IMR-90 (cell line): ENCODE measurements at regions not wholly inside any gene's neighbourhood (a gene's known extent, or its start where the extent isn't known, plus 50 kb on each side); places are given as distances from the start of the nearest gene placed in this dataset.
A peak's percentile ranks its signal among the peaks of the same experiment; 100 is the strongest.

Experiments used
- ATAC-seq: fragments of 200-7000 bp; cut with Tn5 transposase; 2 replicates; pipeline ENCODE4 v1.9.1; 2020; ENCODE audit warnings: low read depth, mild to moderate bottlenecking, moderate library complexity
- BruUV-seq: library from RNA; stranded (reverse); fragments of 400-500 nt; replicated peaks from 2 replicates; lab custom pipeline; 2021; lab: Mats Ljungman, UMichigan
- CTCF ChIA-PET: fragments of 300-600 bp; formaldehyde crosslinking; extraction: SDS; loops from one replicate; lab custom pipeline; 2021; ENCODE audit warnings: antibody characterized with exemption; lab: Yijun Ruan, JAX
- POLR2A ChIA-PET: fragments of 300-600 bp; sonication (Branson Sonifier 250); formaldehyde crosslinking; loops from one replicate; lab custom pipeline; 2022; ENCODE audit warnings: antibody characterized with exemption; ENCODE audit not compliant: unreplicated experiment; lab: Charles Lee
- DNase-seq: peaks from one replicate; pipeline ENCODE4 v3.0.0; 2013
- H2AFZ ChIP-seq: replicated peaks from 2 replicates; pipeline ENCODE3; 2013; ENCODE audit warnings: low read length, mild to moderate bottlenecking; ENCODE audit not compliant: poor library complexity
- H2AK5ac ChIP-seq: 2 replicates; pipeline ENCODE4 v1.6.1; 2013; ENCODE audit warnings: low read depth, low read length, inconsistent platforms
- H2AK9ac ChIP-seq: replicated peaks from 2 replicates; pipeline ENCODE3; 2013; ENCODE audit warnings: mild to moderate bottlenecking, low read depth, low read length, moderate library complexity; ENCODE audit not compliant: poor library complexity
- H2BK120ac ChIP-seq: 2 replicates; pipeline ENCODE4 v1.6.1; 2013; ENCODE audit warnings: low read depth, low read length, inconsistent platforms
- H2BK15ac ChIP-seq: 3 replicates; pipeline ENCODE4 v1.6.1; 2013; ENCODE audit warnings: low read depth, low read length, inconsistent platforms
- H2BK20ac ChIP-seq: 2 replicates; pipeline ENCODE4 v1.6.1; 2013; ENCODE audit warnings: low read depth, mild to moderate bottlenecking, inconsistent platforms, low read length, moderate library complexity
- H2BK5ac ChIP-seq: 2 replicates; pipeline ENCODE4 v1.6.1; 2013; ENCODE audit warnings: mild to moderate bottlenecking, low read depth, low read length, inconsistent platforms; ENCODE audit not compliant: poor library complexity, severe bottlenecking
- H3K14ac ChIP-seq: replicated peaks from 2 replicates; pipeline ENCODE4 v1.6.1; 2013; ENCODE audit warnings: low read depth, low read length, inconsistent platforms
- H3K18ac ChIP-seq: 2 replicates; pipeline ENCODE4 v1.6.1; 2013; ENCODE audit warnings: low read depth, low read length, control low read depth
- H3K23ac ChIP-seq: 2 replicates; pipeline ENCODE4 v1.6.1; 2013; ENCODE audit warnings: low read depth, low read length, inconsistent platforms
- H3K27ac ChIP-seq: 2 replicates; pipeline ENCODE4 v1.5.1; 2013; ENCODE audit warnings: mild to moderate bottlenecking, control low read depth, low read length; ENCODE audit not compliant: insufficient read depth
- H3K27me3 ChIP-seq: 2 replicates; pipeline ENCODE4 v1.6.1; 2013; ENCODE audit warnings: low read length; ENCODE audit not compliant: control insufficient read depth, insufficient read depth
- H3K36me3 ChIP-seq: 2 replicates; pipeline ENCODE4 v1.6.1; 2013; ENCODE audit warnings: low read length, mixed read lengths; ENCODE audit not compliant: control insufficient read depth, insufficient read depth
- H3K4ac ChIP-seq: 2 replicates; pipeline ENCODE4 v1.6.1; 2013; ENCODE audit warnings: low read depth, low read length, inconsistent platforms
- H3K4me1 ChIP-seq: 2 replicates; pipeline ENCODE4 v1.6.1; 2013; ENCODE audit warnings: low read length, mixed read lengths; ENCODE audit not compliant: control insufficient read depth, insufficient read depth
- H3K4me2 ChIP-seq: 2 replicates; pipeline ENCODE4 v1.6.1; 2013; ENCODE audit warnings: low read depth, mild to moderate bottlenecking, control low read depth, low read length, moderate library complexity
- H3K4me3 ChIP-seq: 2 replicates; pipeline ENCODE4 v1.5.1; 2013; ENCODE audit warnings: low read depth, mild to moderate bottlenecking, control low read depth, low read length, moderate library complexity; ENCODE audit not compliant: insufficient read depth
- H3K56ac ChIP-seq: 2 replicates; pipeline ENCODE4 v1.6.1; 2013; ENCODE audit warnings: low read length, inconsistent platforms; ENCODE audit not compliant: insufficient read depth; ENCODE audit errors: extremely low read depth
- H3K79me1 ChIP-seq, 2 experiments: 2 replicates each; pipeline ENCODE4 v1.6.1; 2013; ENCODE audit warnings: low read length in 2 of 2, inconsistent platforms in 1 of 2, low read depth in 1 of 2
- H3K9ac ChIP-seq: 2 replicates; pipeline ENCODE4 v1.6.1; 2013; ENCODE audit warnings: low read depth, low read length, control low read depth
- H3K9me1 ChIP-seq: 2 replicates; pipeline ENCODE4 v1.6.1; 2013; ENCODE audit warnings: low read length, inconsistent platforms; ENCODE audit not compliant: insufficient read depth
- H3K9me3 ChIP-seq: 2 replicates; pipeline ENCODE4 v1.6.1; 2013; ENCODE audit warnings: low read length; ENCODE audit not compliant: control insufficient read depth, insufficient read depth
- H4K20me1 ChIP-seq: 2 replicates; pipeline ENCODE4 v1.6.1; 2013; ENCODE audit warnings: low read length, inconsistent platforms; ENCODE audit not compliant: insufficient read depth
- H4K5ac ChIP-seq: 2 replicates; pipeline ENCODE4 v1.6.1; 2013; ENCODE audit warnings: mild to moderate bottlenecking, low read depth, low read length, control low read depth
- H4K8ac ChIP-seq, 2 experiments: 2 replicates each; pipeline ENCODE4 v1.6.1; 2013; ENCODE audit warnings: low read depth in 2 of 2, low read length in 2 of 2, control low read depth in 1 of 2, inconsistent platforms in 1 of 2
- H4K91ac ChIP-seq: 2 replicates; pipeline ENCODE4 v1.6.1; 2013; ENCODE audit warnings: low read depth, low read length, inconsistent platforms; ENCODE audit not compliant: insufficient read depth
- CHD1 ChIP-seq: IDR thresholded peaks from 2 replicates; pipeline ENCODE4 v1.6.1; 2012; ENCODE audit warnings: low read depth, low read length, improper control_type of control experiment
- CTCF ChIP-seq: conservative IDR thresholded peaks from 2 replicates; pipeline ENCODE4 v1.5.1; 2012; ENCODE audit warnings: mild to moderate bottlenecking, low read depth, low read length, improper control_type of control experiment
- NFE2L2 ChIP-seq: fragments of 150-350 bp; IDR thresholded peaks from 2 replicates; pipeline ENCODE4 v1.6.1; 2016; ENCODE audit warnings: low read depth, mild to moderate bottlenecking, low read length
- POLR2A ChIP-seq: IDR thresholded peaks from 2 replicates; pipeline ENCODE4 v1.6.1; 2012; ENCODE audit warnings: mild to moderate bottlenecking, low read depth, low read length
- RAD21 ChIP-seq: IDR thresholded peaks from 2 replicates; pipeline ENCODE4 v1.6.1; 2012; ENCODE audit warnings: low read length, improper control_type of control experiment
- SMC3 ChIP-seq: fragments of 150-350 bp; IDR thresholded peaks from 2 replicates; pipeline ENCODE4 v1.6.1; 2016; ENCODE audit warnings: low read depth, mild to moderate bottlenecking, antibody characterized with exemption, low read length, moderate library complexity
- WGBS, 2 experiments: methylation state at CpG; one replicate each; pipeline versions ENCODE4 v1.1.5 to v1.1.7; 2013; ENCODE audit warnings: missing lambda C conversion rate in 2 of 2; ENCODE audit not compliant: insufficient read length in 1 of 2; ENCODE audit errors: extremely low coverage in 2 of 2; 5-methylcytosine and 5-hydroxymethylcytosine counted together
- dilution Hi-C: fragments of 300-500 bp; cut with HindIII; formaldehyde crosslinking; loops from one replicate; pipeline ENCODE4 v1.14.3; 2018; ENCODE audit warnings: low sequenced_read_pairs; ENCODE audit not compliant: unreplicated experiment
- in situ Hi-C: fragments of 300-500 bp; cut with MboI; formaldehyde crosslinking; loops from 3 replicates; pipeline ENCODE4 v1.14.3; 2019; ENCODE audit warnings: low sequenced_read_pairs, inconsistent platforms, mixed read lengths
- intact Hi-C: fragments of 100-400 bp; cut with micrococcal nuclease; formaldehyde crosslinking; loops from 2 replicates; pipeline ENCODE4 v1.10.0; 2022

GRCh38 chr18:7174344-7175095, 56.4 kb upstream of the LRRC30 start:
- ATAC-seq (0 out of 2 replicates have a peak, but pooled peaks have one; percentile 28), DNase-seq (no peak)
- in situ Hi-C loops (loop anchor here (5.0 kb wide), 2 partner anchors 137 to 252 kb away; no protein-coding TSS in a partner anchor), intact Hi-C loops (loop anchor here (5.0 to 10.0 kb wide), 3 partner anchors 627 to 1300 kb away; no protein-coding TSS in a partner anchor), dilution Hi-C loops (no loop called here)
- no peaks in the 10 kb centered on the region for H4K20me1 ChIP-seq
- 66% methylated on average over 3 of the region's 14 CpGs; no CpG with 5 or more reads in 1 of the 2 experiments for WGBS, 2 experiments
- no peaks in the 10 kb centered on the region; the same call in 1 of the 2 replicates for H3K4me1 ChIP-seq
- H3K4me3 ChIP-seq: no peak overlapping the region
- no peak overlapping the region for H3K23ac ChIP-seq
- no peak overlapping the region for H2AK5ac ChIP-seq
- CTCF ChIA-PET: interaction anchor here (0.8 to 1.1 kb wide), 4 partner anchors 10 to 140 kb away, joined by 3 read pairs; no protein-coding TSS in a partner anchor
- peak overlapping the region; percentile 63 for H2AK9ac ChIP-seq
- H2BK120ac ChIP-seq: peak overlapping the region; percentile 58; the same call in 1 of the 2 replicates
- BruUV-seq: no TSS peak
- no peak for TF ChIP-seq CHD1
- TF ChIP-seq RAD21: no peak
- no peak for TF ChIP-seq POLR2A
- TF ChIP-seq NFE2L2: no peak
- 0 out of 2 replicates have a peak, but pooled peaks have one; percentile 15 for TF ChIP-seq CTCF
- no peak; the same call in 1 of the 2 replicates for TF ChIP-seq SMC3
- no peak overlapping the region for H3K56ac ChIP-seq
- no peaks in the 10 kb centered on the region for H3K9me3 ChIP-seq
- no peak overlapping the region for H4K5ac ChIP-seq
- H3K27ac ChIP-seq: no peak overlapping the region
- H4K91ac ChIP-seq: no peak overlapping the region
- POLR2A ChIA-PET: no interaction called here
- H3K14ac ChIP-seq: peak overlapping the region; percentile 35; the same call in 1 of the 2 replicates
- H3K9ac ChIP-seq: no peak overlapping the region
- H3K9me1 ChIP-seq: no peaks in the 10 kb centered on the region
- H3K79me1 ChIP-seq: no peaks in the 10 kb centered on the region
- H3K4ac ChIP-seq: no peak overlapping the region
- peak overlapping the region; percentile 72 for H2AFZ ChIP-seq
- H4K8ac ChIP-seq: peak overlapping the region in 1 of 2 experiments; percentile 33; a peak in 1 of 4 replicates
- H2BK5ac ChIP-seq: no peak overlapping the region
- H3K27me3 ChIP-seq: no peaks in the 10 kb centered on the region
- H3K36me3 ChIP-seq: no peaks in the 10 kb centered on the region
- peak overlapping the region; percentile 53; the same call in 1 of the 2 replicates for H2BK20ac ChIP-seq
- H3K18ac ChIP-seq: no peak overlapping the region
- 0 out of 3 replicates have a peak overlapping the region, but pooled peaks have one; percentile 11 for H2BK15ac ChIP-seq
- H3K4me2 ChIP-seq: no peak overlapping the region
